AG09309 (cell line): ENCODE measurements at regions not wholly inside any gene's neighbourhood (a gene's known extent, or its start where the extent isn't known, plus 50 kb on each side); places are given as distances from the start of the nearest gene placed in this dataset.
"Not testable (repeated sequence)": the region's sequence is repeated elsewhere in the genome, so short reads cannot be mapped to it uniquely, and the experiment has no call there.

Experiments used
- DNase-seq: peaks from one replicate; pipeline ENCODE4 v3.0.0-alpha.2; 2010; ENCODE audit warnings: low read depth
- H3K4me3 ChIP-seq: 2 replicates; pipeline ENCODE4 v1.5.1; 2011; ENCODE audit warnings: mild to moderate bottlenecking, low read depth, low read length, moderate library complexity; ENCODE audit not compliant: control insufficient read depth
- CTCF ChIP-seq: IDR thresholded peaks from 2 replicates; pipeline ENCODE4 v1.5.1; 2011; ENCODE audit warnings: mild to moderate bottlenecking, low read depth, low read length, inconsistent platforms; ENCODE audit not compliant: insufficient read depth, control insufficient read depth; ENCODE audit errors: missing control alignments

GRCh38 chr17:21564262-21564661 lies 128.1 kb upstream of the KCNJ18 start:
- no peak for DNase-seq
- H3K4me3 ChIP-seq = no peak overlapping the region
- no peak for TF ChIP-seq CTCF

GRCh38 chr17:21564757-21565156 lies 127.6 kb upstream of the KCNJ18 start:
- not testable (repeated sequence) for DNase-seq, H3K4me3 ChIP-seq

GRCh38 chr17:21570427-21570826 lies 121.9 kb upstream of the KCNJ18 start:
- not testable (repeated sequence) for DNase-seq, H3K4me3 ChIP-seq

- not testable (repeated sequence) for DNase-seq, H3K4me3 ChIP-seq
Measured at GRCh38 chr17:21572148-21572547, 120.2 kb upstream of the KCNJ18 start.

GRCh38 chr17:21573271-21573960 lies 118.9 kb upstream of the KCNJ18 start:
- DNase-seq = not testable (repeated sequence)
- H3K4me3 ChIP-seq = peak overlapping the region; percentile 56

GRCh38 chr17:21573961-21574610 lies 118.2 kb upstream of the KCNJ18 start:
- TF ChIP-seq CTCF = no peak
- peak; percentile 48 for DNase-seq
- H3K4me3 ChIP-seq = peak overlapping the region; percentile 56

- H3K4me3 ChIP-seq = peak overlapping the region; percentile 18
- DNase-seq = not testable (repeated sequence)
Measured at GRCh38 chr17:21574611-21575255, 117.6 kb upstream of the KCNJ18 start.

GRCh38 chr17:21578783-21579182 lies 113.5 kb upstream of the KCNJ18 start:
- H3K4me3 ChIP-seq, DNase-seq: not testable (repeated sequence)

- no peak for TF ChIP-seq CTCF
- H3K4me3 ChIP-seq = no peak overlapping the region
- no peak for DNase-seq
Measured at GRCh38 chr17:21592774-21593173, 99.5 kb upstream of the KCNJ18 start.

GRCh38 chr17:21593452-21594105 lies 98.7 kb upstream of the KCNJ18 start:
- not testable (repeated sequence) for DNase-seq, H3K4me3 ChIP-seq
